Tibial nerve (tissue), 4 donors: ENCODE measurements at regions not wholly inside any gene's neighbourhood (a gene's known extent, or its start where the extent isn't known, plus 50 kb on each side); places are given as distances from the start of the nearest gene placed in this dataset.

Source experiments
- DNase-seq, 2 donors: peaks; one replicate each; pipeline ENCODE4 v3.0.0-alpha.2; 2019; ENCODE audit warnings: low spot score in 2 of 2
- H3K27ac ChIP-seq, 4 donors: fragments of 200-600 bp; sonication (generic) in 3 of 4; one replicate each; pipeline ENCODE4 v1.5.1; 2017 to 2019; ENCODE audit warnings: mild to moderate bottlenecking in 1 of 4
- H3K27me3 ChIP-seq, 2 donors: fragments of 200-600 bp; sonication (generic) in 1 of 2; one replicate each; pipeline versions ENCODE4 v1.5.1 to v1.6.0; 2017 to 2019
- H3K36me3 ChIP-seq, 3 donors: fragments of 200-600 bp; sonication (generic); one replicate each; pipeline ENCODE4 v1.5.1; 2018 to 2019
- H3K4me1 ChIP-seq, 4 donors: fragments of 200-600 bp; sonication (generic) in 3 of 4; one replicate each; pipeline ENCODE4 v1.5.1; 2017 to 2019
- H3K4me3 ChIP-seq, 4 donors: fragments of 200-600 bp; sonication (generic) in 3 of 4; one replicate each; pipeline ENCODE4 v1.5.1; 2017 to 2019; ENCODE audit warnings: mild to moderate bottlenecking in 1 of 4, moderate library complexity in 1 of 4
- H3K9me3 ChIP-seq, 4 donors: fragments of 200-600 bp; sonication (generic) in 3 of 4; one replicate each; pipeline ENCODE4 v1.5.1; 2017 to 2019
- EP300 ChIP-seq, 2 donors: sonication (generic); formaldehyde crosslinking; IDR thresholded peaks; one replicate each; pipeline ENCODE4 v1.6.1; 2017; ENCODE audit warnings: antibody characterized with exemption in 2 of 2, mild to moderate bottlenecking in 1 of 2
- POLR2A ChIP-seq, 2 donors: fragments of 450-650 bp; IDR thresholded peaks; one replicate each; pipeline ENCODE4 v1.6.1; 2017; ENCODE audit warnings: antibody characterized with exemption in 2 of 2, mild to moderate bottlenecking in 2 of 2, moderate library complexity in 2 of 2
- WGBS, 2 donors: methylation state at CpG; one replicate each; pipeline ENCODE4 v1.1.5; 2018; 5-methylcytosine and 5-hydroxymethylcytosine counted together
- TF ChIP-seq, protein P1 (sequence below), 5 experiments: fragments of 200-600 bp in 3 of 5; fragments of 450-650 bp in 2 of 5; sonication (generic) in 3 of 5; IDR thresholded peaks; one replicate each; pipeline ENCODE4 v1.5.1; 2016 to 2019; ENCODE audit warnings: antibody characterized with exemption in 5 of 5, mild to moderate bottlenecking in 3 of 5, moderate library complexity in 2 of 5

DNA sequence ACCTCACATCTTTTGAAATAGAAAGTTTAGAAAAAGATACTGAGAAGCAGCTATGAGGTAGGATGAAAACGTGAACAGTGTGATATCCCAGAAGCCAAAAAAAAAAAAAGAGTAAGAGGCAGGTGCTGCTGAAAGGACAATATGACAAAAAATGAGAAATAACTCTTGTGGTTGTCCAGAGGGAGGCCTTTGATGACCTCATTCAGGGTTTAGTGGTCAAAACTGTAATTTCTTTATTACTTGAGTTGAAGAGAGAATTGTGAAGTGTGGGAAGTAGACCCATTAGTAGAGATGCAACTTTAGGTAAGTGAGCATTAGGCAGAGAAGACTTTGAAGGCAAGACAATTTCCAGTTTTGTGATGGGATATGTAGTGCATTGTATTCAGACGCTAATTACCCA is 1306.3 kb upstream of the ACO1 start:
- 71 to 86% methylated on average over 2 of the region's 2 CpGs for WGBS, 2 donors
- no peaks in the 10 kb centered on the region for H3K9me3 ChIP-seq
- no peak overlapping the region for H3K4me3 ChIP-seq
- no peaks in the 10 kb centered on the region for H3K27me3 ChIP-seq
- no peak for TF ChIP-seq POLR2A (IDR thresholded peaks at IDR 0.05)
- TF ChIP-seq EP300 (IDR thresholded peaks at IDR 0.05): no peak
- TF ChIP-seq, protein P1, sequence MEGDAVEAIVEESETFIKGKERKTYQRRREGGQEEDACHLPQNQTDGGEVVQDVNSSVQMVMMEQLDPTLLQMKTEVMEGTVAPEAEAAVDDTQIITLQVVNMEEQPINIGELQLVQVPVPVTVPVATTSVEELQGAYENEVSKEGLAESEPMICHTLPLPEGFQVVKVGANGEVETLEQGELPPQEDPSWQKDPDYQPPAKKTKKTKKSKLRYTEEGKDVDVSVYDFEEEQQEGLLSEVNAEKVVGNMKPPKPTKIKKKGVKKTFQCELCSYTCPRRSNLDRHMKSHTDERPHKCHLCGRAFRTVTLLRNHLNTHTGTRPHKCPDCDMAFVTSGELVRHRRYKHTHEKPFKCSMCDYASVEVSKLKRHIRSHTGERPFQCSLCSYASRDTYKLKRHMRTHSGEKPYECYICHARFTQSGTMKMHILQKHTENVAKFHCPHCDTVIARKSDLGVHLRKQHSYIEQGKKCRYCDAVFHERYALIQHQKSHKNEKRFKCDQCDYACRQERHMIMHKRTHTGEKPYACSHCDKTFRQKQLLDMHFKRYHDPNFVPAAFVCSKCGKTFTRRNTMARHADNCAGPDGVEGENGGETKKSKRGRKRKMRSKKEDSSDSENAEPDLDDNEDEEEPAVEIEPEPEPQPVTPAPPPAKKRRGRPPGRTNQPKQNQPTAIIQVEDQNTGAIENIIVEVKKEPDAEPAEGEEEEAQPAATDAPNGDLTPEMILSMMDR (IDR thresholded peaks at IDR 0.05): no peak
- H3K27ac ChIP-seq: no peak overlapping the region
- H3K4me1 ChIP-seq: no peaks in the 10 kb centered on the region
- H3K36me3 ChIP-seq: no peaks in the 10 kb centered on the region
- DNase-seq: no peak

DNA sequence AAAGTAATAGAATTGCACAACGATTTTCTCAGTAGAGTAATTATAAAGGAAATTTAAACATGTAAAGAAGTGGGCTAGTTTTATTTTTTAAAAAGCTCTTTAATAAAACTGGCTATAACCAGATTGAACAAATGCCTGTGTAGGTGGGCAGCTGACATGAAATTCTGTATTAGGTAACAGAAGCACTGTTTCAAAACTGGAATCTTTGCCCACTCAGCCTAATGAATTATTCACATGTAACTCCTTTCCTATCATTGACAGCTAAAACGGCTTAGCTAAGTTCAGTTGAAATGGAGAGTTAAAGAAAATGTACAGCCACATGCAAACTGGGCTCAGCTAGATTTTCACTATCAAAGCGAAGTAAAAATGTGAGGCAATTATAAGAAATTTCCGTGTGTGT is 1300.1 kb upstream of the ACO1 start:
- no peak overlapping the region for H3K4me3 ChIP-seq
- no peaks in the 10 kb centered on the region for H3K9me3 ChIP-seq
- no peak for DNase-seq
- H3K27ac ChIP-seq: no peak overlapping the region
- no peaks in the 10 kb centered on the region for H3K27me3 ChIP-seq
- no peaks in the 10 kb centered on the region for H3K36me3 ChIP-seq
- TF ChIP-seq, protein P1 (IDR thresholded peaks at IDR 0.05): no peak
- TF ChIP-seq POLR2A (IDR thresholded peaks at IDR 0.05) (no peak), EP300 (IDR thresholded peaks at IDR 0.05) (no peak)
- H3K4me1 ChIP-seq: no peaks in the 10 kb centered on the region
- WGBS, 2 donors: 28 to 44% methylated on average over 4 of the region's 4 CpGs

GRCh38 chr9:31089549-31090221 is 1294.8 kb upstream of the ACO1 start:
- no peak overlapping the region for H3K4me3 ChIP-seq
- H3K9me3 ChIP-seq: no peaks in the 10 kb centered on the region
- no peaks in the 10 kb centered on the region for H3K36me3 ChIP-seq
- TF ChIP-seq POLR2A (IDR thresholded peaks at IDR 0.05) (no peak), EP300 (IDR thresholded peaks at IDR 0.05) (no peak)
- TF ChIP-seq, protein P1 (IDR thresholded peaks at IDR 0.05): no peak
- no peaks in the 10 kb centered on the region for H3K4me1 ChIP-seq
- no peak for DNase-seq
- no peak overlapping the region for H3K27ac ChIP-seq
- H3K27me3 ChIP-seq: no peaks in the 10 kb centered on the region

DNA sequence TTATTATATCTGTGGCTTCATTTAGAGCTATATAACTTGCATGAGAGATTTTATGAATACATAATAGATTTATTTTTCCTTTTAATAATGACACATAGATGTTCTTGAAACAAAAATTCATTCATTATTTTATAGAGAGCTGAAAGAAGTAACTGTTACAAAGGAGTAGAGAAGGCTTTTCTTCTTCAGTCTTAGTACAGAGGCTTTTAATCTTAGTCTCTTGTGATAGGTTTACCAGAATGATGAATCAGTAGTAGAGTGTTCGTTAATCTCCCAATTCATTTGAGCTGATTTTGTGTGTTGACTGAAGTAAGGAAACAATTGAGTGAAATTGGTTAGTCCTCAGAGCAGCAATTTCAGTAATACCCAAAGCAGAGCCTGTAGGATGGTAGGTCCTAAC is 1284.1 kb upstream of the ACO1 start:
- H3K36me3 ChIP-seq: no peaks in the 10 kb centered on the region
- DNase-seq: no peak
- H3K27ac ChIP-seq: no peak overlapping the region
- no peaks in the 10 kb centered on the region for H3K4me1 ChIP-seq
- no peak overlapping the region for H3K4me3 ChIP-seq
- H3K27me3 ChIP-seq: no peaks in the 10 kb centered on the region
- WGBS, 2 donors: 50 to 58% methylated on average over 1 of the region's 1 CpG
- TF ChIP-seq POLR2A (IDR thresholded peaks at IDR 0.05) (no peak), EP300 (IDR thresholded peaks at IDR 0.05) (no peak)
- TF ChIP-seq, protein P1 (IDR thresholded peaks at IDR 0.05): no peak
- H3K9me3 ChIP-seq: no peaks in the 10 kb centered on the region

GRCh38 chr9:31103836-31104235 is 1280.6 kb upstream of the ACO1 start:
- Histone ChIP-seq H3K27ac (no peak overlapping the region), H3K4me1 (no peaks in the 10 kb centered on the region), H3K36me3 (no peaks in the 10 kb centered on the region), H3K27me3 (no peaks in the 10 kb centered on the region), H3K9me3 (no peaks in the 10 kb centered on the region), H3K4me3 (no peak overlapping the region)
- TF ChIP-seq EP300 (IDR thresholded peaks at IDR 0.05) (no peak), POLR2A (IDR thresholded peaks at IDR 0.05) (no peak)
- TF ChIP-seq, protein P1 (IDR thresholded peaks at IDR 0.05): no peak
- DNase-seq: no peak
